K562 (cell line): ENCODE measurements at regions not wholly inside any gene's neighbourhood (a gene's known extent, or its start where the extent isn't known, plus 50 kb on each side); places are given as distances from the start of the nearest gene placed in this dataset.

ENCODE experiments used
- DACH1 ChIP-seq: fragments of 450-650 bp; IDR thresholded peaks from 2 replicates; pipeline ENCODE4 v1.6.1; 2018; ENCODE audit not compliant: partially characterized antibody
- DPF2 ChIP-seq: fragments of 450-650 bp; IDR thresholded peaks from 2 replicates; pipeline ENCODE4 v1.6.1; 2016
- HBP1 ChIP-seq: fragments of 450-650 bp; formaldehyde crosslinking; IDR thresholded peaks from 2 replicates; pipeline ENCODE4 v1.4.0; 2022; ENCODE audit warnings: missing genetic modification characterization
- HMG20A ChIP-seq: fragments of 450-650 bp; formaldehyde crosslinking; conservative IDR thresholded peaks from 2 replicates; pipeline ENCODE4 v1.4.0; 2020; ENCODE audit warnings: mild to moderate bottlenecking, mixed read lengths
- KLF10 ChIP-seq: fragments of 250-450 bp; sonication (Bioruptor Pico); IDR thresholded peaks from 2 replicates; pipeline ENCODE4 v1.6.1; 2021; ENCODE audit warnings: matching md5 sums
- MXI1 ChIP-seq: IDR thresholded peaks from 2 replicates; pipeline ENCODE4 v1.6.1; 2011; ENCODE audit warnings: low read depth, mild to moderate bottlenecking, improper control_type of control experiment, low read length
- NKRF ChIP-seq: fragments of 450-650 bp; IDR thresholded peaks from 2 replicates; pipeline ENCODE4 v1.6.1; 2016; ENCODE audit warnings: borderline replicate concordance
- POLR3A ChIP-seq: IDR thresholded peaks from 2 replicates; pipeline ENCODE4 v1.6.1; 2011; ENCODE audit warnings: borderline replicate concordance, mild to moderate bottlenecking, moderate library complexity; ENCODE audit not compliant: insufficient read length, insufficient read depth; ENCODE audit errors: extremely low read depth
- SUPT5H ChIP-seq: fragments of 450-650 bp; IDR thresholded peaks from 2 replicates; pipeline ENCODE4 v1.6.1; 2016
- TCF7 ChIP-seq: sonication (generic); IDR thresholded peaks from 2 replicates; pipeline ENCODE4 v1.6.1; 2016; ENCODE audit warnings: antibody characterized with exemption, borderline replicate concordance
- TFAP4 ChIP-seq: sonication (generic); formaldehyde crosslinking; IDR thresholded peaks from 2 replicates; pipeline ENCODE4 v1.8.0; 2022; ENCODE audit warnings: missing genetic modification reagents, mild to moderate bottlenecking, moderate library complexity, borderline replicate concordance
- ZNF3 ChIP-seq: fragments of 250-450 bp; sonication (Bioruptor Pico); IDR thresholded peaks from 2 replicates; pipeline ENCODE4 v1.5.0; 2021; ENCODE audit warnings: mild to moderate bottlenecking, moderate library complexity
- ZNF318 ChIP-seq, 2 experiments: fragments of 450-650 bp; IDR thresholded peaks; 2 replicates each; pipeline ENCODE4 v1.6.1; 2016; ENCODE audit warnings: mild to moderate bottlenecking in 2 of 2, borderline replicate concordance in 1 of 2, low read depth in 1 of 2, moderate library complexity in 1 of 2
- ZNF639 ChIP-seq, 2 experiments: fragments of 200-800 bp in 1 of 2; sonication (Bioruptor generic) in 1 of 2; sonication (generic) in 1 of 2; formaldehyde crosslinking in 1 of 2; IDR thresholded peaks in 1 of 2; conservative IDR thresholded peaks in 1 of 2; 2 replicates each; pipeline versions ENCODE4 v1.5.0 to v1.6.1; 2016 to 2020; ENCODE audit warnings: missing compliant biosample characterization in 1 of 2, missing genetic modification characterization in 1 of 2, missing genetic modification reagents in 1 of 2

- 0 out of 4 replicates have a peak, but pooled peaks of 1 of the 2 experiments have one; percentile 44 for TF ChIP-seq ZNF318 (IDR thresholded peaks at IDR 0.05; ENCODE audit: borderline replicate concordance in 1 of 2, low read depth in 1 of 2)
- TF ChIP-seq KLF10 (CRISPR knock-in tag) = no peak
- no peak for TF ChIP-seq POLR3A
- TF ChIP-seq DACH1 = no peak
- no peak for TF ChIP-seq NKRF
- no peak for TF ChIP-seq ZNF639 (CRISPR knock-in tag; conservative IDR thresholded peaks at IDR 0.05 in 1 of 2, IDR thresholded peaks at IDR 0.05 in 1 of 2)
- no peak for TF ChIP-seq SUPT5H
- TF ChIP-seq TCF7 = no peak
- no peak for TF ChIP-seq HBP1
- no peak for TF ChIP-seq HMG20A
- TF ChIP-seq ZNF3 = no peak
- peak; percentile 77 for TF ChIP-seq DPF2
- TF ChIP-seq TFAP4 = no peak
- TF ChIP-seq MXI1 = no peak
Measured at GRCh38 chr5:164355267-164355830, 849.9 kb downstream of the MAT2B start (continued).
